ENCODE measurements at regions not wholly inside any gene's neighbourhood (a gene's known extent, or its start where the extent isn't known, plus 50 kb on each side); places are given as distances from the start of the nearest gene placed in this dataset.

DNA sequence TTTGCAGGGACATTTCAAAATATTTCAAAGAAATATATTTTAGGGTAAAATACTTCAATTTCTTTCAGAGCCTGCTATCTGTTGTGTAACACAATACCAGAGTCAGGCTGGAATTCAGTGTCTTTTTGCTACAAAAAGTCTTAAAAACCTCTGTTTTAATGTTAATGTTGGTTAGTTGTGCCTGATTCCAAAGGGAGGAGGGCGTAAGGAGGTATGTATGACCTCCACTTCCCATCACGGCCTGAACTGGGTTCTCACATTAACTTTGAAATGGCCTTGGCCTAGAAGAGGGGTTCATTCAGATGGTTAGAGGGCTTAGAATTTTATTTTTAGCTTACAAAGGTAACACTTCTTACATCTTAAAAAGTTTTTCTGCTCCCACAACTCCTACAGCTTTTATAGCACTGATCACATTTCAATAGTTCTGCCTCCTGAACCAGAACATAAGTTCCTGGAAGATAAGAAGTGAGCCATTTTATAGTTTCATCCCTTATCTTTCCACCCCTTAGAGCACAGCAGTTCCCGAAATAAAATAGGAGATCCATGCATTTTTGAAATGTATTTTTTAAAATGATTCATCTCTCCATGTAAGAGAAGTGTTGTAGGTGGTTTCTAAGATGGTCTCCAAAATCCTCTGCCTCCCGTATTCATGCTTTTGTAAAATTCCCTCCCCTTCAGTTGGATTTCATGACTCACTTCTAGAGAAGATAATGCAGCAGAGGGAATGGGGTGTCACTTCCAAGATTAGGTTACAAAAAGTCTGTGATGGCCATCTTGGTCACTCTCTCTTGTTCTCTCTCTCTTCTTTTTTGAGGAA lies 543.1 kb upstream of the NECTIN3 start:
- no peaks in the 10 kb centered on the region for H3K4me1 Mint-ChIP-seq (ENCODE audit: low read depth)
- H3K36me3 Mint-ChIP-seq (ENCODE audit: low read depth), result no peaks in the 10 kb centered on the region
- no peaks in the 10 kb centered on the region for H3K9me3 Mint-ChIP-seq
- intact Hi-C loops (cut with micrococcal nuclease), result no loop called here
- H3K4me3 Mint-ChIP-seq (ENCODE audit: low read depth), result no peak overlapping the region
- no peaks in the 10 kb centered on the region for H3K27me3 Mint-ChIP-seq (ENCODE audit: low read depth)
- no peak overlapping the region for H3K27ac Mint-ChIP-seq
- no peak for DNase-seq (ENCODE audit: low spot score)

DNA sequence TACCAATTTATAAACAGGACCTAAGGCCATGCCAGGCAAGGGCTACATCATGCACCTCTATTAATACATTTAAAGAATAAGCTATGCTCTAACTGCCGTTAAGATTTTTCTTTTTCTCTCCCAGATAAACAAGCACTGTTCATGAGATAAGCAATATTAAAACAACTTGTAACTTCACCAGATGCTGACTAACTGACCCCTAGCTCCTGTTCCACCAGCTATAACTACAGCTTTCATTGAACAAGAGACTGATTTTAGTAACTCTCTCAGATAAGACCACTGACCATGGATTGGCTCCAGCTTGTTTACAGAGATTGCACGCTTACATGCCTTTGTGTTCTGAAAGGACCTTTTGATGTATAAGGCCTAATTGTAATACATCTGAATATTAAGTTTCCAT lies 540.7 kb upstream of the NECTIN3 start:
- H3K27me3 Mint-ChIP-seq (ENCODE audit: low read depth), result no peaks in the 10 kb centered on the region
- H3K4me3 Mint-ChIP-seq (ENCODE audit: low read depth), result no peak overlapping the region
- no peaks in the 10 kb centered on the region for H3K9me3 Mint-ChIP-seq
- intact Hi-C loops (cut with micrococcal nuclease), result no loop called here
- DNase-seq (ENCODE audit: low spot score), result no peak
- no peaks in the 10 kb centered on the region for H3K36me3 Mint-ChIP-seq (ENCODE audit: low read depth)
- no peak overlapping the region for H3K27ac Mint-ChIP-seq
- no peaks in the 10 kb centered on the region for H3K4me1 Mint-ChIP-seq (ENCODE audit: low read depth)

DNA sequence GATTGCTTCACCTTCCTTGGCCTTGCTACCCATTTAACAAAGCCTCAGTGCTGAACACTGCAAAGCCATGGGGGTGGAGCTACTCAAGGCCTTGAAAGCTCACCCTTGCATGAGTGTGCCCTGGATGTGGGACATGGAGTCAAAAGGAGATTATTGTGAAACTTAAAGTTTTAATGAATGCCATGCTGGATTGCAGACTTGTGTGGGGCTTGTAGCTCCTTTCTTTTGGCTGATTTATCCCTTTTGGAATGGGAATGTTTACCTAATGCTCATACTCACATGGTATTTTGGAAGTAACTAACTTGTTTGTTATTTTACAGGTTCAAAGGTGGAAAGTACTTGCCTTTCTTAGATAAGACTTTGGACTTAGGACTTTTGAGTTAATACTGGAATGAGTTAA lies 538.5 kb upstream of the NECTIN3 start:
- no peaks in the 10 kb centered on the region for H3K4me1 Mint-ChIP-seq (ENCODE audit: low read depth)
- intact Hi-C loops (cut with micrococcal nuclease), result no loop called here
- DNase-seq (ENCODE audit: low spot score), result no peak
- H3K4me3 Mint-ChIP-seq (ENCODE audit: low read depth), result no peak overlapping the region
- no peaks in the 10 kb centered on the region for H3K9me3 Mint-ChIP-seq
- no peak overlapping the region for H3K27ac Mint-ChIP-seq
- no peaks in the 10 kb centered on the region for H3K27me3 Mint-ChIP-seq (ENCODE audit: low read depth)
- no peaks in the 10 kb centered on the region for H3K36me3 Mint-ChIP-seq (ENCODE audit: low read depth)

DNA sequence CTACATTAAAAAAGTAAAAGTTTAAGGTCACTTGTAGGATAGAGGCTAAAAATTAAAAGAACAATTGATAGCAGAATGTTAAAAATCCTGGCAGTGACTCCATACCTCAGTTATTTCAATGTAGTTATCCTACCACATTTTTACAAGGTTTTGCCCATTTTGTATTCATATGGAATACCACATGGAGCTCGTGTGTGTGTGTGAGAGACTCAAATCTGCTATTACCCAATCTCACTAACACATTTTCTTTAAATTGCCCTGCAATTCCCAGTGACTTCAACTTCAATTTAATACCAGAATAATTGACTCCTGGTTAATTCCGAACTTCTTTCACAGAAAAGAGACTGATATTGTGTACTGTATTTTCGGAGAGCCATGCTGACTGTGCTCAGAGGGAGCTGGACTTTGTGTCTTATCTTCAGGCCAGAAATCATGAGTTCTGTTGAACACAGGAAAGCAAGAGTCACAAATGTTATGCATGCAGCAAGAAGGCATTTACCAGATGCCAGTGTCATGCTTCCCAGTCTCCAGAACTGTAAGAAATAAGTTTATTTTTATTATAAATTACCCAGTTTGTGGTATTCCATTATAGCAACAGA lies 529.0 kb upstream of the NECTIN3 start:
- Mint-ChIP-seq H3K27ac (no peak overlapping the region), H3K27me3 (ENCODE audit: low read depth) (no peaks in the 10 kb centered on the region), H3K4me3 (ENCODE audit: low read depth) (no peak overlapping the region), H3K4me1 (ENCODE audit: low read depth) (no peaks in the 10 kb centered on the region), H3K36me3 (ENCODE audit: low read depth) (no peaks in the 10 kb centered on the region), H3K9me3 (no peaks in the 10 kb centered on the region)
- intact Hi-C loops (cut with micrococcal nuclease), result no loop called here
- DNase-seq (ENCODE audit: low spot score), result no peak

DNA sequence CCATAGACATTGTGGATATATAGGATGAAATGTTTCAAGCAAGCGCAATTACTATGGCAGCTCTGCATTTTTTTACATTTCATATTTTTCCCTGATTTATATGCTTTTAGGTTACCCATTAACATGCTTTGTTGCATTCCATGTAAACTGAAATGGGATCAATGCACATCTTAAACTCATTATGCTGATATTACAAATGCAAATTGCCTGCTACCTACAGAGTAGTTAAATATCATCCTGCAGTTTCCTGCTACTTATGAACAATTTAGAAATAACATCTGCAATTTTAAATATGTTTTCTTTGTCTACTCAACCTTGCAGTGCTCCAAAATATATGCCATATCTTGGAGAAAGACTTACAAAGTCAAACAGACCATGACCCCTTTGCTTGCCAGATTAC lies 526.9 kb upstream of the NECTIN3 start:
- no peak overlapping the region for H3K27ac Mint-ChIP-seq
- no peaks in the 10 kb centered on the region for H3K27me3 Mint-ChIP-seq (ENCODE audit: low read depth)

DNA sequence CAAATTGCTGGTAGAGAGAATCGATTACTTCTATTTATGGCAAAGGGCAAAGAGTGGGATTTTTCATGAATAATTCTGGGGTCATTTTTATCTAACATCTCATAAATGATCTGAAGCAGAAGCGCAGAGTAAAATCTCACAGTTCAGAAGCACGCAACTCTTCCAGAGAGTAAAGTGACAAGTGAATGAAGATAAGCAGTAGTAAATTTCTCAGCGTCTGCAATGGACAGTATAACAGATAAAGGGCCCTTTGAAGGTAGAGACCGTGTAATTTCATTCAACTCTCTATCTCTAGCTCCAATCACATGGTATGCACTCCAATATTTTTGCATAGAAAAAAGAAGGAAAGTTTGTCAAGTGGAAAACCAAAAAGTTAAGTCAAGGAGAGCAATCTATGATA lies 521.1 kb upstream of the NECTIN3 start:
- H3K9me3 Mint-ChIP-seq, result no peaks in the 10 kb centered on the region
- DNase-seq (ENCODE audit: low spot score), result no peak
- H3K27ac Mint-ChIP-seq, result no peak overlapping the region

More for the DNA sequence above, 526.9 kb upstream of the NECTIN3 start:
- no peaks in the 10 kb centered on the region for H3K36me3 Mint-ChIP-seq (ENCODE audit: low read depth)
- intact Hi-C loops (cut with micrococcal nuclease), result no loop called here
- no peaks in the 10 kb centered on the region for H3K4me1 Mint-ChIP-seq (ENCODE audit: low read depth)
- no peak overlapping the region for H3K4me3 Mint-ChIP-seq (ENCODE audit: low read depth)
- no peak for DNase-seq (ENCODE audit: low spot score)
- no peaks in the 10 kb centered on the region for H3K9me3 Mint-ChIP-seq

DNA sequence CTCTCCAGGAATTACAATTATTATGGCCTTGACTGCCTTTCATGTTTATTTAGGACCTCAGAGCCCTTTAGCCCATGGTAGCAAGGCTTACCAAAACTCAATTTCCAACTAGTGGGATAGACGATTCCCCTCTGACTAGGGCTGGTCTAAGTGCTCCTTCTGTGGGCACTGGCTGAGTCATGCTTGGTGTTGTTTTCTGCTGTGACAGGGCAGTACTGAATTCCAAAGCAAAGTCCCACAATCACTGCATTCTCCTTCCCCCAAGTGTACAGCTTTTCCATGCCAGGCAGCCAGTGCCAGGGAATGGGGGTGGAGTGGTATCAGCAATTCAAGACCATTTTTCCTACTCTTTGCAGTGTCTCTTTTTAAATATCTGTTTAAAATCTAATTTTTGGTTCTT lies 509.0 kb upstream of the NECTIN3 start:
- H3K36me3 Mint-ChIP-seq (ENCODE audit: low read depth), result no peaks in the 10 kb centered on the region
- H3K27ac Mint-ChIP-seq, result no peak overlapping the region
- DNase-seq (ENCODE audit: low spot score), result no peak
- no peaks in the 10 kb centered on the region for H3K9me3 Mint-ChIP-seq
- no peaks in the 10 kb centered on the region for H3K4me1 Mint-ChIP-seq (ENCODE audit: low read depth)
- no peaks in the 10 kb centered on the region for H3K27me3 Mint-ChIP-seq (ENCODE audit: low read depth)
- H3K4me3 Mint-ChIP-seq (ENCODE audit: low read depth), result no peak overlapping the region
- intact Hi-C loops (cut with micrococcal nuclease), result no loop called here

More for the DNA sequence above, 521.1 kb upstream of the NECTIN3 start:
- H3K27me3 Mint-ChIP-seq (ENCODE audit: low read depth), result no peaks in the 10 kb centered on the region
- no peaks in the 10 kb centered on the region for H3K36me3 Mint-ChIP-seq (ENCODE audit: low read depth)
- no peak overlapping the region for H3K4me3 Mint-ChIP-seq (ENCODE audit: low read depth)
- intact Hi-C loops (cut with micrococcal nuclease), result no loop called here
- H3K4me1 Mint-ChIP-seq (ENCODE audit: low read depth), result no peaks in the 10 kb centered on the region

DNA sequence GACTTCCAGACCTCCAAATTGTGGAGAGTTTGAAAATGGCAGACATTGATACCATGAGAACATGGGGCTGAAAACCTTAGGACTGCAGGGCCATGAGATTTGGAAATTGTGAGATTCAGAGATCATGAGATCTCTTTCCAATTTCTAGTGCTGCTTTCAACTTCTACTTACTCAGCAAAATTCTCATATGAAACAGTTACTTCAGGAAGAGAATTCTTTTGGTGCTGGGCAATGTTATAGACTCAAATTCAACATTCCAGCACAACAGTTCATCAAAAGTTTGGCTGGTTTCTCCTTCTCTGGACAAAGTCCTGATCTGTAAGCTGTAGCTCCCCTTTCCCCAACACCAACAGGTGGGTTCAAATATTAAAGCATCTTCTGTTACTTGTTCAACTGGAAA lies 506.9 kb upstream of the NECTIN3 start:
- Mint-ChIP-seq H3K27ac (no peak overlapping the region), H3K4me1 (ENCODE audit: low read depth) (no peaks in the 10 kb centered on the region), H3K4me3 (ENCODE audit: low read depth) (no peak overlapping the region), H3K36me3 (ENCODE audit: low read depth) (no peaks in the 10 kb centered on the region), H3K9me3 (no peaks in the 10 kb centered on the region), H3K27me3 (ENCODE audit: low read depth) (no peaks in the 10 kb centered on the region)
- no peak for DNase-seq (ENCODE audit: low spot score)
- intact Hi-C loops (cut with micrococcal nuclease), result no loop called here

DNA sequence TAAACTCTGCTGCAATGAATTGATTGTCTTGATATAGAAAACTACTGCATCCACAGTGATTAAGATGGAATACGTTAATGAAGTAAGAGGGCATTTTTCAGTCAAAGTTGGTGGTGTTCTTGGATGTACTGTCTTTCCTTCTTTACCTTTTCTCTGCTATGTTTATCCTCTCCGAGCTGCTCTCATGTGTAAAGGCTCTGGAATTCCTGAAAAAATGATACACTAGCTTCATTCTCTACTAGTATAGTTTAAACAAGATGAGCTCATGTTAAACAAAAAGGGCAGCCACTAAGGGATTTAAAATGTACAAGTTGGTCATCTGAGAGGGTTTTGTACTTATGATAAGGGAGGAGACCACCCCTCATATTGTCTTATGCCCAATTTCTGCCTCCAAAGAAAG lies 504.6 kb upstream of the NECTIN3 start:
- H3K9me3 Mint-ChIP-seq, result no peaks in the 10 kb centered on the region

DNA sequence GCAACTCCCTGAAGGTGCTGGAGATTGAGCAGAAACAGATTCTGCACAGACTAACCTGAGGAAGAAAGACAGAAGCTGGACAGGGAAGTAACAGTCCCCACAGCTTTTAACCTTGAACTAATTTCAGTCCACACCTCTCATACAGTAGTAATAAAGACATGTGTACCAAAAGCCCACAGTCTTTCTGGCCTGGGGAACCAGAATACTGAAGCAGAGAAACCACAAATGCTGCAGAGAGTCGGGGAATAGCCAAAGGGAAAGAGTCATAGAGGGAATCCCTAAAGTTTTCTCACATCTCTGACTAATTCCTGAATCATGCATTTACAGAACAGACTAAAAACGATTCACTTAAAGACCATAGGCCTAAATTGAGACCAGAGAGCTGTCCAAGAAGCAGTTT lies 503.4 kb upstream of the NECTIN3 start:
- no peak for DNase-seq (ENCODE audit: low spot score)
- intact Hi-C loops (cut with micrococcal nuclease), result no loop called here
- Mint-ChIP-seq H3K4me3 (ENCODE audit: low read depth) (no peak overlapping the region), H3K27ac (no peak overlapping the region), H3K9me3 (no peaks in the 10 kb centered on the region), H3K36me3 (ENCODE audit: low read depth) (no peaks in the 10 kb centered on the region), H3K4me1 (ENCODE audit: low read depth) (no peaks in the 10 kb centered on the region), H3K27me3 (ENCODE audit: low read depth) (no peaks in the 10 kb centered on the region)

More for the DNA sequence above, 504.6 kb upstream of the NECTIN3 start:
- intact Hi-C loops (cut with micrococcal nuclease), result no loop called here
- Mint-ChIP-seq H3K36me3 (ENCODE audit: low read depth) (no peaks in the 10 kb centered on the region), H3K27ac (no peak overlapping the region), H3K4me3 (ENCODE audit: low read depth) (no peak overlapping the region), H3K4me1 (ENCODE audit: low read depth) (no peaks in the 10 kb centered on the region), H3K27me3 (ENCODE audit: low read depth) (no peaks in the 10 kb centered on the region)
- DNase-seq (ENCODE audit: low spot score), result no peak

DNA sequence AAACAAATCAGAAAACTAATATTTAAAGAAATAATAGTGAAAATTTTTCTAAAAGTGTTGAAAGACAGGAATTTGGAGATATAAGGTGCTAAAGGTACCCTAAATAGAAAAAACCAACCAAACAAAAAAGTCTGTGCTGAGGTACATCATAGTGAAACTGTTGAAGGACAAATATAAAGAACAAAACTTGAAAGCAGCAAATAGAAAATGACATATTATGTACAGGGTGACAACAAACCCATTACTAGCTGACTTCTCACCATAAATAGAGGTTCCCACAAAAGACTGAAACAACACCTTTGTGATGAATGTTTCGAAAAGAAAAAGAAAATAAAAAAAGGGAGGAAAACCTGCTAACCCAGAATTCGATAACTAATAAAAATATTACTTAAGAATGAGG lies 502.5 kb upstream of the NECTIN3 start:
- Mint-ChIP-seq H3K4me1 (ENCODE audit: low read depth) (no peaks in the 10 kb centered on the region), H3K36me3 (ENCODE audit: low read depth) (no peaks in the 10 kb centered on the region), H3K9me3 (no peaks in the 10 kb centered on the region), H3K27ac (no peak overlapping the region), H3K4me3 (ENCODE audit: low read depth) (no peak overlapping the region), H3K27me3 (ENCODE audit: low read depth) (no peaks in the 10 kb centered on the region)
- DNase-seq (ENCODE audit: low spot score), result no peak
- intact Hi-C loops (cut with micrococcal nuclease), result no loop called here

DNA sequence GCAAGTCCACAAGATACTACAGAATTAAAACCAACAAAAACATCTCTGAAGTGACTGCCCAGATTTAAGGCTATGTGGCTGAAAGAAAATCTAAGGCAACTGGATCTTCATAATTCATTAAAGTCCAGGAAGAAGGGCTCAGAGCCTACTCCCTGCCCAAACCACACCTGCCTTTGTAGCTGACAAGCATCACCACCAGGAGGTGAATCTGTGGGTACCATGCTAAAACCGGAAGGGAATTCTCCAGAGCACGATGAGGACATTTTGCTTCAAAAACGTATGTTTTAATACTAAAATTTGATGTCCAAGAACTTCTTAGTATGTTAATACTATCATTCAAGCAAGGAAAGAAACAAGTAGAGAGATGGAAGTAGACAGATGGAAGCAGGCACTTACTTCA lies 495.9 kb upstream of the NECTIN3 start:
- no peak overlapping the region for H3K27ac Mint-ChIP-seq
- no peaks in the 10 kb centered on the region for H3K36me3 Mint-ChIP-seq (ENCODE audit: low read depth)
- no peaks in the 10 kb centered on the region for H3K9me3 Mint-ChIP-seq
- no peak overlapping the region for H3K4me3 Mint-ChIP-seq (ENCODE audit: low read depth)
- H3K4me1 Mint-ChIP-seq (ENCODE audit: low read depth), result no peaks in the 10 kb centered on the region
- H3K27me3 Mint-ChIP-seq (ENCODE audit: low read depth), result no peaks in the 10 kb centered on the region
- intact Hi-C loops (cut with micrococcal nuclease), result no loop called here
- no peak for DNase-seq (ENCODE audit: low spot score)

DNA sequence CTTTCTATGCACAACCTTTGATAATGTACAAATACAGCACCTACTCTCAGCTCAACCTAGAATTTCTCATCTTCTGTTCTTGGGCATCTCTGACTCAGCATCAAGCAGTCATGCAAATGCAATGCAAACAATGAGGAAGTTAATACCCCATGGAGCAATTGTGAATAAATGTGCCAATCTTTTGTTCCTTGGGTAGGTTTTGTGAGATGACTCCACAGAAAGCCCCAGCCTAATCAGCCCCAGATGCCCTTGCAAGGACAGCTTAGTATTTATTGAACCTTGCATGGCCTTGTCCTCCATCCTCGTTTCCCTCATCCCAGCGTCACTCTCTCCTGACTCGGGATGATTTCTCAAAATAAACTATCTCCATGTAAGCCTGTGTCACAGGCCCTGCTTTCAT lies 494.7 kb upstream of the NECTIN3 start:
- Mint-ChIP-seq H3K36me3 (ENCODE audit: low read depth) (no peaks in the 10 kb centered on the region), H3K4me3 (ENCODE audit: low read depth) (no peak overlapping the region), H3K4me1 (ENCODE audit: low read depth) (no peaks in the 10 kb centered on the region), H3K9me3 (no peaks in the 10 kb centered on the region), H3K27ac (no peak overlapping the region), H3K27me3 (ENCODE audit: low read depth) (no peaks in the 10 kb centered on the region)
- intact Hi-C loops (cut with micrococcal nuclease), result no loop called here
- no peak for DNase-seq (ENCODE audit: low spot score)
